ENCODE measurements at regions not wholly inside any gene's neighbourhood (a gene's known extent, or its start where the extent isn't known, plus 50 kb on each side); places are given as distances from the start of the nearest gene placed in this dataset.
"Not testable (repeated sequence)": the region's sequence is repeated elsewhere in the genome, so short reads cannot be mapped to it uniquely, and the experiment has no call there.

GRCh38 chr3:110856916-110857315 is 214.7 kb upstream of the NECTIN3 start:
- no peak for DNase-seq

GRCh38 chr3:110858549-110858948 is 213.1 kb upstream of the NECTIN3 start:
- DNase-seq, result no peak

DNA sequence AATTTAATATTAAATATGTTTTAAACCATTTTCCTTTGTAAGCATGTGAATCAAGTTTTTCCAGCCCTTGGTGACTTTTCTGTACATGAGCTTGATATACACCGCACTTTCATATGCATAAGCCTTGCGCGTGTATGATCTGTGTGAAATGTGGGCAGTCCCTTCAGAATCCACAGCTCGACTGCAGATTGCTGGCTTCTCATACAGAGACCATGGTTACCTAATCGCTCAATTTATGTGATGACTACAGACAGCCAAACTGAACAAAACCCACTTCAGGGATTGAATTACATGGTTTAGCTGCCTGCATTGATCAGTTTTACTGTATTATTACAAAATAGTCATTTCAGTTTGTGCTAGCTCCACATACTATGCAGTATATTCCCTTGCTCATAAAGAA is 212.3 kb upstream of the NECTIN3 start:
- DNase-seq, result no peak

DNA sequence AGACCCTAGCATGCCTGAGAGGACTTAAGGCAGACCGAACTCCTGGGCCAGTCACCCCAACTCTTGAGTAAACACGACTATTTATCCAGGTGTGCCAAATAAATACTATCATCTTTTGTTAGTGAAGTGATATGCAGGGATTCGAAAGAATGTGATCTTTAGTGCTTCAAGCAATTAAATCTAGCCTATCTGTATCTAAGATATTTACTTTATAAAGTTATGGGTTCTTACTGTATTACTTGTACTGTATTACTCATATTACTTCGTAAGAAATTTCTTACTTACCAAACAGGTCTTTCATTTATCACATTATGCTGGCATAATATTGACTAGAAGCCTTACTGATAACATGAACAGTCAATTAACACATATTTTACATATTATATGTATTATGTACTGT is 211.6 kb upstream of the NECTIN3 start:
- DNase-seq, result no peak

DNA sequence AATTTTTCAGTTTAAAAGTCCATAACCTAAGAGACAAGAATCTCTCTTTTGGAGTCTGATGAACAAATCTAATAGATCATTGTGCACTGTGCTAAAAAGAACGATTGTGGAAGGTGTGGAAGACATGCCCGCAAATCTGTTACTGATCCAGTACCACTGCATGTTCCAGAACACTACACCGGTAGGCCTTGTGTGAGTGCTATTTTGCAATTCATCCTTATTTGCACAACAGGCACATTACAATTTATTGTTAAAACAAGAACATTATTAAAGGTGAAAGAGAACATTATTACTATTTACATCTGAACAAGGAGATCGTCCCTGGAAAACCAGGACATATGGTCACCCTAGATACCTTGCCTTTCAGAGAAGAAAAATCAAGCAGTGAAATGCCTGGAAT is 205.7 kb upstream of the NECTIN3 start:
- no peak for DNase-seq

- no peak for DNase-seq
Measured at GRCh38 chr3:110868106-110868505, 203.5 kb upstream of the NECTIN3 start.

- no peak for DNase-seq
Measured at GRCh38 chr3:110869736-110870135, 201.9 kb upstream of the NECTIN3 start.

DNA sequence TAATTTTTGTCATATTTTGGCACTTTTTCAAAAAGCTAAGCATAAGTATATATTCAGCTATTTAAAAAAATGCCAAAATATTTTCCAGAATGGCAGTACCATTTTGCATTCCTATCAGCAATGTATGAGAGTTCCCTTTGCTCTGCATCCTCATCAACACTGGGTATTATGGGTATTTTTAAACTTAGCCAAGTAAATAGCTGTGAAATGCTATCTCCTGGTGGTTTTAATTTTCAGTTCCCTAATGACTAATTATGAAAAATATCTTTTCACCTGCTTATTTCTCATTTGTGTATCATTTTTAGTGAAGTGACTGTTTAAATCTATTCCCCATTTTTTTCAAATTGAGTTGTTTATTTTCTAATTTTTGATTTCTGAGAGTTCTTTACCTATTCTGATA is 199.7 kb upstream of the NECTIN3 start:
- DNase-seq, result no peak

GRCh38 chr3:110878692-110879091 is 192.9 kb upstream of the NECTIN3 start:
- DNase-seq, result no peak

GRCh38 chr3:110881069-110881468 is 190.5 kb upstream of the NECTIN3 start:
- peak; percentile 94 for DNase-seq

DNA sequence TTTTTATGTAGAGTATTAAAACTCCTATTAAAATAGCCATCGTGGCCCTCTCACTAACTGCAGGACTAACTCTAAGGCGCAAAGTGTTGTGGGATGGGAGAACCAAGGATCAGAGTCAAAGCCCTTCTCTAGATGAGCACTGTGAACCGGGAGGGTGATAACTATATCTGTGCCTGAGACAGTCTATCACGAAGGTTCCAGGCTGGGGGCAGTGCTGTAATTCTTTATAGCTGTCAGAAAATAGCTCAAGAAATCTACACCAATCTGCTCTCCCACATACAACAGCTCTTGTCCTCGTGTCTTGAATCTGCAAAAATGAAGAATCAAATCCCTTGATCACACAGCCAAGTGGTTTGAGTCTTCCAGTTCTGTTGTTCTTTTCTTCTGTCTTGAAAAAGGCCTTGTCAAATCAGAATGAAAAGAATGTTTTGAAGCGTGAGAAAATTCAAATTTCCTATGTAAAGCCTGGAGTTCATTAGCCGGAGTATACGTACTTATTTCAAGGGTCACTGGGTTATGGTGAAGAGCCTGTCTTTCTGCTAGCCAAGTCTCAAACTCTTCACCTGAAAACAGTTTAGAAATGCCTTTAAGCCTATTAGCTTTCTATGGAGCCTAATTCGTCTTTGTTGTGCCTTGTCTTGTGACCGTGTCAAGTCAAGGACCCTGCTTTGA is 185.3 kb upstream of the NECTIN3 start:
- no peak for DNase-seq

DNA sequence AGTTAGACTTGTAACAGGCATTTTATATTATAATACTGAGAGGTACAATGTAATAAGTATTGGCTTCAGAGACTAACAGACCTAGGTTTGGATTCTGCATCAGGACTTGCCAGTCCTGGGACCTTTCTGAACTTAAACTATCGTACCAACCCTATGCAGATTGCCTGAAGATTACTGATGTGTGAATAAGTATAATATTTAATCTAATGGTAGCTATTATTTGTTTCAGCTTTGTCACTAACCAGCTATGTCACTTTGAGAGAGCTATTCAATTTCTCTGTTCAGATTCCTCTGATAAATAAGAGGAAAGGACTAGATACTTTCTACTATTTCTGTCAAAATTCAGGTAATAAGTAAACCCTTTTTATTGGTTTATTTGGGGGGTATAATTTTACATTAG is 184.4 kb upstream of the NECTIN3 start:
- DNase-seq, result no peak

DNA sequence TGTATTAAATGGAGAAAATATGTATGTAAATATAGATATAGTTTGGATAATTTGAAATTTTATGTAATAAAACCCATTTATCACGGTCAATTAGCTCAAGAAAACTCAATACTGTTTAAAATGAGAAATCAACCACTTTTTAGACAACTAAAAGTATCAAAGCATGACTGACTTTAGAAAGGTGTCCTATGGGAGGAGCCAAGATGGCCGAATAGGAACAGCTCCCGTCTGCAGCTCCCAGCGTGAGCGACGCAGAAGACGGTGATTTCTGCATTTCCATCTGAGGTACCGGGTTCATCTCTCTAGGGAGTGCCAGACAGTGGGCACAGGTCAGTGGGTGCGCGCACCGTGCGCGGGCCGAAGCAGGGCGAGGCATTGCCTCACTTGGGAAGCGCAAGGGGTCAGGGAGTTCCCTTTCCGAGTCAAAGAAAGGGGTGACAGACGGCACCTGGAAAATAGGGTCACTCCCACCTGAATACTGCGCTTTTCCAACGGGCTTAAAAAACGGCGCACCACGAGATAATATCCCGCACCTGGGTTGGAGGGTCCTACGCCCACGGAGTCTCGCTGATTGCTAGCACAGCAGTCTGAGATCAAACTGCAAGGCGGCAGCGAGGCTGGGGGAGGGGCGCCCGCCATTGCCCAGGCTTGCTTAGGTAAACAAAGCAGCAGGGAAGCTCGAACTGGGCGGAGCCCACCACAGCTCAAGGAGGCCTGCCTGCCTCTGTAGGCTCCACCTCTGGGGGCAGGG is 182.8 kb upstream of the NECTIN3 start:
- DNase-seq, result peak; percentile 22

- DNase-seq, result not testable (repeated sequence)
Measured at GRCh38 chr3:110889376-110889699, 182.3 kb upstream of the NECTIN3 start.

GRCh38 chr3:110894574-110894973 is 177.0 kb upstream of the NECTIN3 start:
- DNase-seq, result no peak

- DNase-seq, result no peak
Measured at GRCh38 chr3:110895054-110895453, 176.6 kb upstream of the NECTIN3 start.

- no peak for DNase-seq
Measured at GRCh38 chr3:110897046-110897445, 174.6 kb upstream of the NECTIN3 start.

- DNase-seq, result no peak
Measured at GRCh38 chr3:110900576-110900975, 171.0 kb upstream of the NECTIN3 start.

- DNase-seq, result no peak
Measured at GRCh38 chr3:110901536-110901935, 170.1 kb upstream of the NECTIN3 start.

DNA sequence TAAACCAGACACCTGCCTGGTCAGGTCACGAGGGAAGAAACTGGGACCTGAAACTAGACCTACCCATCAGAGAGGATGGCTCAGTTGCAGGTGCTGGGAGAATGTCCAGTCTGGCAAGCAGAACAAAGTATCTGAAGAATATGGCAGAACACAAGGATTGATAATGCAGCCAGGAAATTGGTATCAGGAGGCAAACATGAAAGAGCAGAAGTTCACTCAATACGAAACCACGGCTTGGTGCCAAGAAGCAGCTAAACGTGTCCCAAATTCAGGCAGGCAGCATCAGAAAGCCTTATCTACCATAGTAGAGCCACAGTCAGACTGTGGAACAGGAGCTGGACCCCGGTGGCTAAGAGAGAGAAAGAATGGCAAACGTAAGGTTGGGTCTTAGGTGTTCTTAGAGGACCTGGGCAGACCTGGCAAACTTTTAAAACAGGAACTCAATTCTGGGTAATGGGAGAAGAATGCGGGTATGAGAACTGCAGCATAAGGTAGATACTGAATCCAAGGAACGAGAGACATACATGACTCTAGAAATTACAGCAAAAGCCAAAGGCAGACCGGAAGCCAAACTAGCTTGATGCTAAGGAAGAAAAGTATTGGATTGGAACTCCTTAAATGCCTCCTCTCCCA is 169.0 kb upstream of the NECTIN3 start:
- peak; percentile 41 for DNase-seq

DNA sequence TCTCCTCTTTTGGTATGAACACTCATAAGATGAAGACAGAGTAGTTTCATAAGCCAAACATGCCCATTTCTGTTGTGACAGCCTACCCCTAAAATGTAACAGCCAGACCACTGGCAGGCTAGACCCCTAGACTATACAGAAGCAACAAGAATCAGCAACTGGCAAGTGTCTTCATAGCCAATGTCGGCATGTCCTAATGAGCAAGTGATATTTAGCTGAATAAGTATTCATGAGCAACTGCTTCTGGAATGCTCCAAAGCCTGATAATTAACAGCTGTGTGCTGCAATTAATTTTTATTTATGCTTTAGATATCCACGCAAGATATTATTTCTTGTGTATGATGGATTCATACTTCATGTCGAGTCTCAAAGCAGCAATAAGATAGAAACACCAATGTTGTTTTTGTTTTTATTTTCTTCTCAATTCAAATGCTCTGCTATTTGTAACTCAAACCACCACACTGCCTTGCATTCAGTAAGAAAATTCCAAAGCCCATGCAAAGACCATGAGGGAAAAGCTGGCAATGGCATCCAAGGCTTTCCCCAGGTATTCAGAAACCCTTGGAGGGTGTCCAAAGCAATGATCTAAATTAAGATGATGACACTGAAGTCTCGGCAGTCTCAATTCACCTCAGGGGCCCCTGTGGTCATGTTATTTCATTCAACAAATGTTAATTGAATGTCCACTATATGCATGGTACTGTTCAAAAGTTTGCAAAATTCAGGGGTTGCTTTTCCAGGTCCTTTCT is 167.7 kb upstream of the NECTIN3 start:
- no peak for DNase-seq

DNA sequence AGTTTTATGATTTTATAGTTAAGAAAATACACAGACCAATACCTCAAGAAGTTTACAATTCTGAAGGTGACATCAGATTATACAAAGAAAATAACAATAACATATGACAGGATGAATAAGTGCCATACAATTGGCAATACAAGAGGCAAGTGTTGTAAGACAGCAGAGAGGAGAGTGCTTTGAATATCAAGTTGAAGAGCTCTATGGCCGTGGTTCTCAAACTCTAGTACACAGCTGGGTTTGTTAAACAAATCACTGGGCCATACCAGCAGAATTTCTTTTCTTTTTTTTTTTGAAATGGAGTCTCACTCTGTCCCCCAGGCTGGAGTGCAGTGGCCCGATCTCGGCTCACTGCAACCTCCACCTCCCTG is 167.1 kb upstream of the NECTIN3 start:
- no peak for DNase-seq

GRCh38 chr3:110905121-110905520 is 166.5 kb upstream of the NECTIN3 start:
- no peak for DNase-seq

DNA sequence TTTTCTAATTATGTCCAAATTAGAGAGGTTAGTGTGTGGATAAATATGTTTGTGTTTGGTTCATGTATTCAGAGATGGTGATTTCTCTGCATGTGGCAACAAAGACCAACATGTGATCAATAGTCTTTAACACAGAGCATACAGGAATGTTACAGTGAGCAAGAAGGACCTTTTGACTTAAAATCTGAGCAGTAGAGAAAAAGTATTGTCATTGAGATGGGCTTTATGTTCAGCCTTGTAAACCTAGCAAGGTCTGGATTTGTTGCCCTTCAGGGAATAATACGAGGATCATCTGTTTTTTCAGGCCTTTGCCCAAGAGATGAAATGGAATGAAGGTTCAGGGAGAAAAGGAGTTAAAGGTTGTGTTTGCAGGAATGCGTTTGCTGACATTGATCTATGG is 161.8 kb upstream of the NECTIN3 start:
- DNase-seq, result no peak
